ENCODE measurements at regions not wholly inside any gene's neighbourhood (a gene's known extent, or its start where the extent isn't known, plus 50 kb on each side); places are given as distances from the start of the nearest gene placed in this dataset.

- CTCF ChIA-PET = no interaction called here
- TF ChIP-seq JUN (IDR thresholded peaks at IDR 0.05; ENCODE audit: borderline replicate concordance, insufficient read depth, insufficient read length, low read depth) (no peak), FOS (IDR thresholded peaks at IDR 0.05; ENCODE audit: borderline replicate concordance, insufficient read depth, low read length) (no peak), GATA2 (IDR thresholded peaks at IDR 0.05; ENCODE audit: insufficient read depth, insufficient read length, low read depth, low read length) (no peak), POLR2A (IDR thresholded peaks at IDR 0.05; ENCODE audit: low read depth, low read length) (no peak), MYC (IDR thresholded peaks at IDR 0.05; ENCODE audit: low read depth, low read length) (no peak), POLR2AphosphoS5 (IDR thresholded peaks at IDR 0.05; ENCODE audit: insufficient read depth, low read depth, low read length) (no peak), MAX (IDR thresholded peaks at IDR 0.05; ENCODE audit: insufficient read depth, insufficient read length) (no peak), EZH2 (IDR thresholded peaks at IDR 0.05; ENCODE audit: borderline replicate concordance, low read depth, low read length, severe bottlenecking) (no peak)
- TF ChIP-seq, protein P1, sequence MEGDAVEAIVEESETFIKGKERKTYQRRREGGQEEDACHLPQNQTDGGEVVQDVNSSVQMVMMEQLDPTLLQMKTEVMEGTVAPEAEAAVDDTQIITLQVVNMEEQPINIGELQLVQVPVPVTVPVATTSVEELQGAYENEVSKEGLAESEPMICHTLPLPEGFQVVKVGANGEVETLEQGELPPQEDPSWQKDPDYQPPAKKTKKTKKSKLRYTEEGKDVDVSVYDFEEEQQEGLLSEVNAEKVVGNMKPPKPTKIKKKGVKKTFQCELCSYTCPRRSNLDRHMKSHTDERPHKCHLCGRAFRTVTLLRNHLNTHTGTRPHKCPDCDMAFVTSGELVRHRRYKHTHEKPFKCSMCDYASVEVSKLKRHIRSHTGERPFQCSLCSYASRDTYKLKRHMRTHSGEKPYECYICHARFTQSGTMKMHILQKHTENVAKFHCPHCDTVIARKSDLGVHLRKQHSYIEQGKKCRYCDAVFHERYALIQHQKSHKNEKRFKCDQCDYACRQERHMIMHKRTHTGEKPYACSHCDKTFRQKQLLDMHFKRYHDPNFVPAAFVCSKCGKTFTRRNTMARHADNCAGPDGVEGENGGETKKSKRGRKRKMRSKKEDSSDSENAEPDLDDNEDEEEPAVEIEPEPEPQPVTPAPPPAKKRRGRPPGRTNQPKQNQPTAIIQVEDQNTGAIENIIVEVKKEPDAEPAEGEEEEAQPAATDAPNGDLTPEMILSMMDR (IDR thresholded peaks at IDR 0.05; ENCODE audit: extremely low read depth in 1 of 2, insufficient read depth in 1 of 2, low read depth in 1 of 2, low read length in 2 of 2) = no peak
- intact Hi-C loops (cut with micrococcal nuclease) = no loop called here
These were observed 107.1 kb upstream of the UBE3A start for GRCh38 chr15:25545889-25546288.

More at GRCh38 chr15:25545889-25546288, 107.1 kb upstream of the UBE3A start:
- no peak for FAIRE-seq
- Histone ChIP-seq H3K9me3 (replicated peaks; ENCODE audit: control insufficient read depth, insufficient read depth, low read length) (peaks cover 2% of the 10 kb centered on the region), H3K4me3 (replicated peaks in 1 of 3; ENCODE audit: insufficient read depth in 1 of 3, low read depth in 1 of 3, low read length in 3 of 3) (no peak overlapping the region), H3K27me3 (ENCODE audit: control insufficient read depth in 2 of 2, insufficient read depth in 2 of 2, low read length in 2 of 2) (no peaks in the 10 kb centered on the region), H3K36me3 (ENCODE audit: control insufficient read depth in 2 of 2, extremely low read depth in 1 of 2, insufficient read depth in 2 of 2, low read length in 2 of 2) (no peaks in the 10 kb centered on the region), H3K9ac (replicated peaks; ENCODE audit: extremely low read depth, insufficient read depth, low read length) (no peak overlapping the region), H3K4me2 (ENCODE audit: insufficient read depth, low read length) (no peak overlapping the region), H4K20me1 (replicated peaks; ENCODE audit: control insufficient read depth, extremely low read depth, insufficient read depth, low read length) (no peaks in the 10 kb centered on the region), H2AFZ (ENCODE audit: low read depth, low read length) (no peak overlapping the region), H3K27ac (ENCODE audit: insufficient read depth, low read depth, low read length) (no peak overlapping the region), H3K79me2 (ENCODE audit: control insufficient read depth, insufficient read depth, low read length) (no peaks in the 10 kb centered on the region), H3K9me1 (replicated peaks; ENCODE audit: control insufficient read depth, extremely low read depth, insufficient read depth, low read length) (no peaks in the 10 kb centered on the region), H3K4me1 (ENCODE audit: control insufficient read depth, extremely low read depth, insufficient read depth, low read length) (no peaks in the 10 kb centered on the region)
- no peak for DNase-seq (ENCODE audit: low read depth, low spot score)
- dilution Hi-C loops (cut with MboI; ENCODE audit: extremely low pct_ligation_motif_present, low sequenced_read_pairs) = no loop called here
- POLR2A ChIA-PET = no interaction called here
- BruUV-seq (replicated peaks) = no TSS peak
